Trophoblast cell (in vitro differentiated cells and primary cell): ENCODE measurements at regions not wholly inside any gene's neighbourhood (a gene's known extent, or its start where the extent isn't known, plus 50 kb on each side); places are given as distances from the start of the nearest gene placed in this dataset.

ENCODE experiments used
- DNase-seq, 2 donors: peaks; one replicate each; pipeline ENCODE4 v3.0.0-alpha.2; 2016
- H2AFZ ChIP-seq: 2 replicates; pipeline ENCODE4 v1.6.1; 2013; ENCODE audit warnings: low read length, moderate library complexity, mild to moderate bottlenecking; ENCODE audit not compliant: insufficient read depth, poor library complexity
- H2AK5ac ChIP-seq: 2 replicates; pipeline ENCODE4 v1.6.1; 2013; ENCODE audit warnings: mild to moderate bottlenecking, low read length
- H2BK120ac ChIP-seq: 2 replicates; pipeline ENCODE4 v1.6.1; 2013; ENCODE audit warnings: low read length, mild to moderate bottlenecking, moderate library complexity; ENCODE audit not compliant: insufficient read depth, poor library complexity
- H2BK12ac ChIP-seq: 2 replicates; pipeline ENCODE4 v1.6.1; 2013; ENCODE audit warnings: mild to moderate bottlenecking, low read length, moderate library complexity
- H2BK5ac ChIP-seq: 2 replicates; pipeline ENCODE4 v1.6.1; 2013; ENCODE audit warnings: low read length, low read depth, moderate library complexity, mild to moderate bottlenecking; ENCODE audit not compliant: poor library complexity
- H3K14ac ChIP-seq: 2 replicates; pipeline ENCODE4 v1.6.1; 2013; ENCODE audit warnings: mild to moderate bottlenecking, low read length
- H3K18ac ChIP-seq: 2 replicates; pipeline ENCODE4 v1.6.1; 2013; ENCODE audit warnings: mild to moderate bottlenecking, low read length
- H3K23ac ChIP-seq: 2 replicates; pipeline ENCODE4 v1.6.1; 2013; ENCODE audit warnings: low read length
- H3K27ac ChIP-seq: 2 replicates; pipeline ENCODE4 v1.5.1; 2013; ENCODE audit warnings: low read depth, mild to moderate bottlenecking, inconsistent platforms, low read length, moderate library complexity
- H3K27me3 ChIP-seq: 2 replicates; pipeline ENCODE4 v1.6.1; 2013; ENCODE audit warnings: inconsistent platforms, mild to moderate bottlenecking, low read length, moderate library complexity; ENCODE audit not compliant: insufficient read depth
- H3K36me3 ChIP-seq, 2 experiments: 1 replicate in 1 of 2; 2 replicates in 1 of 2; pipeline ENCODE4 v1.6.1; 2013; ENCODE audit warnings: low read length in 2 of 2, mild to moderate bottlenecking in 2 of 2, moderate library complexity in 1 of 2; ENCODE audit not compliant: insufficient read depth in 2 of 2, control insufficient read depth in 1 of 2
- H3K4ac ChIP-seq: 2 replicates; pipeline ENCODE4 v1.6.1; 2013; ENCODE audit warnings: low read depth, mild to moderate bottlenecking, low read length, moderate library complexity
- H3K4me1 ChIP-seq, 2 experiments: 1 replicate in 1 of 2; 2 replicates in 1 of 2; pipeline ENCODE4 v1.6.1; 2013; ENCODE audit warnings: low read length in 2 of 2, mild to moderate bottlenecking in 2 of 2, moderate library complexity in 1 of 2; ENCODE audit not compliant: insufficient read depth in 2 of 2, control insufficient read depth in 1 of 2
- H3K4me2 ChIP-seq: 2 replicates; pipeline ENCODE4 v1.6.1; 2013; ENCODE audit warnings: inconsistent platforms, mild to moderate bottlenecking, low read length, moderate library complexity
- H3K4me3 ChIP-seq: 2 replicates; pipeline ENCODE4 v1.5.1; 2013; ENCODE audit warnings: mild to moderate bottlenecking, low read depth, low read length, inconsistent platforms
- H3K79me1 ChIP-seq: one replicate; pipeline ENCODE4 v1.6.1; 2013; ENCODE audit warnings: low read length
- H3K79me2 ChIP-seq: 2 replicates; pipeline ENCODE4 v1.6.1; 2013; ENCODE audit warnings: low read length, mild to moderate bottlenecking; ENCODE audit not compliant: control insufficient read depth, insufficient read depth, poor library complexity
- H3K9ac ChIP-seq: 2 replicates; pipeline ENCODE4 v1.6.1; 2013; ENCODE audit warnings: mild to moderate bottlenecking, low read length
- H3K9me3 ChIP-seq: 2 replicates; pipeline ENCODE4 v1.6.1; 2013; ENCODE audit warnings: low read depth, mild to moderate bottlenecking, control low read depth, inconsistent platforms, low read length; ENCODE audit not compliant: insufficient read depth
- H4K12ac ChIP-seq: 2 replicates; pipeline ENCODE4 v1.6.1; 2013; ENCODE audit warnings: low read depth, mild to moderate bottlenecking, low read length, moderate library complexity
- H4K8ac ChIP-seq: 2 replicates; pipeline ENCODE4 v1.6.1; 2013; ENCODE audit warnings: low read depth, mild to moderate bottlenecking, low read length, moderate library complexity
- H4K91ac ChIP-seq: one replicate; pipeline ENCODE4 v1.6.1; 2013; ENCODE audit warnings: low read depth, mild to moderate bottlenecking, low read length, moderate library complexity
- WGBS: extraction: QIAGEN DNeasy Blood & Tissue Kit; methylation state at CpG from one replicate; pipeline ENCODE4 v1.1.7; 2013; ENCODE audit warnings: missing lambda C conversion rate; ENCODE audit not compliant: insufficient read length, insufficient coverage; ENCODE audit errors: extremely low coverage; 5-methylcytosine and 5-hydroxymethylcytosine counted together

DNA sequence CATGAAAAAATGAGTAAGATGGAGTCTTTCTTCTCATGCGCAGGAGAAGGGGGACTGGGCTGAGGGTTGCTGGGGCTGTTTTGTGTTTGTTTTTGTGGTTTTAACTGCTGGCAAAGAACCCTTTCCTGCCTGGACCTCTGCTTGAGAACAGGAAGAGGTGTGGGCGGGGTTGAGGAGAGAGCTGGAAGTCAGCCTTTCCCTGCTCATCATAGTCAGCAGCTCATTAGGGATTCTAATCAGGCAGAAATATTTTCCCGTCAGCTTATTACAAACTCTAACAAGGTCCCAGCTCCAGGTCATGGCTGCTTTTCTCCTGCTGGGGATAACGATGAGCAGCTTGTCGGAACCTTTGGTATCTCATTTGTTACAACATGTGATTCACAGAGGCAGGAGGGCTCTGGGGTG lies 185.0 kb upstream of the NRXN3 start:
- H3K79me1 ChIP-seq = no peaks in the 10 kb centered on the region
- no peak for DNase-seq

DNA sequence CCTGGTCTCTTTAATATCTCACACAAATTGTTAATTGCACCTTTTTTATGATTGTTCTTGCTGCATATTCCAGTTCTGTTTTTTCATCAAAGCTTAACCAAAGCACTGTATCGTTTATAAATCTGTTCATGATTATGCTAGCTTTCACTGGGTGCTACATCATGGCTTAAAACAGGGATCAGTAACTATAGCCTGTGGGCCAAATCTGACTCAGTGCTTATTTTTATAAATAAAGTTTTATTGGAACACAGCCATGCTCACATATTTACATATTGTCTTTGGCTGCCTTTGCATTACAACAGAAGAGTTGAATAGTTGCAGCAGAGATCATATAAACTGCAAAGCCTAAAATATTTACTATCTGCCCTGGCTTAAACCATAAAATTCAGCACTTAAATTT lies 183.4 kb upstream of the NRXN3 start:
- Histone ChIP-seq H3K14ac (no peak overlapping the region), H3K9me3 (no peaks in the 10 kb centered on the region), H3K27me3 (no peaks in the 10 kb centered on the region), H3K9ac (no peak overlapping the region), H4K91ac (no peak overlapping the region), H3K79me2 (no peaks in the 10 kb centered on the region), H2BK5ac (no peak overlapping the region), H4K8ac (no peak overlapping the region), H2AK5ac (no peak overlapping the region), H3K18ac (no peak overlapping the region), H2AFZ (no peak overlapping the region), H2BK12ac (no peak overlapping the region), H3K4ac (no peak overlapping the region), H3K4me2 (no peak overlapping the region), H3K36me3 (no peaks in the 10 kb centered on the region), H3K23ac (no peak overlapping the region), H4K12ac (no peak overlapping the region), H3K79me1 (no peaks in the 10 kb centered on the region), H3K27ac (no peak overlapping the region), H2BK120ac (no peak overlapping the region), H3K4me3 (no peak overlapping the region), H3K4me1 (no peaks in the 10 kb centered on the region)
- DNase-seq = no peak
- WGBS = no CpG with 5 or more reads among the region's 1 CpG

More for the DNA sequence above, 185.0 kb upstream of the NRXN3 start:
- Histone ChIP-seq H2AK5ac (no peak overlapping the region), H3K79me2 (no peaks in the 10 kb centered on the region), H3K27ac (no peak overlapping the region), H3K4ac (no peak overlapping the region), H2BK12ac (no peak overlapping the region), H3K23ac (no peak overlapping the region), H4K12ac (no peak overlapping the region), H3K9me3 (no peaks in the 10 kb centered on the region), H3K14ac (no peak overlapping the region), H2BK120ac (no peak overlapping the region), H3K27me3 (no peaks in the 10 kb centered on the region), H3K4me2 (no peak overlapping the region), H3K18ac (no peak overlapping the region), H4K8ac (no peak overlapping the region), H3K36me3 (no peaks in the 10 kb centered on the region), H4K91ac (no peak overlapping the region), H3K4me3 (no peak overlapping the region), H3K4me1 (peaks cover 0 to 6% of the 10 kb centered on the region in 2 experiments), H2BK5ac (no peak overlapping the region), H2AFZ (no peak overlapping the region), H3K9ac (no peak overlapping the region)
- no CpG with 5 or more reads among the region's 5 CpGs for WGBS

DNA sequence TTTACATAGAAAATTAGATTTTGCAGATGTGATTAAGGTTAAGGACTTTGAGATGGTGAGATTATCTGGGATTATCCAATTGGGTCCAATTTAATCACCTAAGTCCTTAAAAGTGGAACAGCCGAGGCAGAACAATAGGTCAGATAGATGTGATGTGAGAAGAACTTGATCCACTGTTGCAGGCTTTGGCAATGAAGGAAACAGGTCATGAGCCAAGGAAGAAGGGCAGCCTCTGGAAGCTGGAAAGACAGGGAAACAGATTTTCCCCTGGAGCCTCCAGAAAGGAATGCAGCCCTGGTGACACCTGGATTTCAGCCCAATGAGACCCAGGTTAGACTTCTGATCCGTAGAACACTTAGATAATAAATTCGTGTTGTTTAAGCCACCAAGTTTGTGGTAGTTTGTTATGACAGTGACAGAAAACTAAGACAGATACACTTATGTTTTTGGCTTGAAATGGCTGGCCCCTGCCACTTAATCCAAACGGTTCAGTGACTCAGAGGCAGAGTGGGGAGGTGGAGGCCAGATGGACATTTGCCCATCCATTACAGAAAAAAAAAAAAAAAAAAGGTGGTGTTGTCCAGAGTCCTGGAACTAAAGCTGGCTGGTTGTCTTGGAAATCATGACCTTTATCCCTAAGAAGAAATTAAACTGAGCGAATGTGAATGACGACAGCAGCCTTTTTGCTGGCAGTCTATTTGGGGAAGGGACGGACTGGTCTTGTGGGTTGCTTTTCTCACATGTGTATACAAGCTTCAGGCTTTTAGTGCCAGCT lies 181.9 kb upstream of the NRXN3 start:
- Histone ChIP-seq H3K79me1 (no peaks in the 10 kb centered on the region), H3K4me1 (no peaks in the 10 kb centered on the region), H2AFZ (no peak overlapping the region), H2AK5ac (no peak overlapping the region), H2BK12ac (no peak overlapping the region), H4K12ac (no peak overlapping the region), H3K4me2 (no peak overlapping the region), H4K91ac (no peak overlapping the region), H3K14ac (no peak overlapping the region), H2BK5ac (no peak overlapping the region), H3K9ac (no peak overlapping the region), H3K18ac (no peak overlapping the region), H3K27me3 (no peaks in the 10 kb centered on the region), H3K23ac (no peak overlapping the region), H3K27ac (no peak overlapping the region), H3K4ac (no peak overlapping the region), H3K9me3 (no peaks in the 10 kb centered on the region), H4K8ac (no peak overlapping the region), H2BK120ac (no peak overlapping the region), H3K79me2 (no peaks in the 10 kb centered on the region), H3K4me3 (no peak overlapping the region), H3K36me3 (no peaks in the 10 kb centered on the region)
- DNase-seq = no peak
- WGBS = no CpG with 5 or more reads among the region's 7 CpGs

DNA sequence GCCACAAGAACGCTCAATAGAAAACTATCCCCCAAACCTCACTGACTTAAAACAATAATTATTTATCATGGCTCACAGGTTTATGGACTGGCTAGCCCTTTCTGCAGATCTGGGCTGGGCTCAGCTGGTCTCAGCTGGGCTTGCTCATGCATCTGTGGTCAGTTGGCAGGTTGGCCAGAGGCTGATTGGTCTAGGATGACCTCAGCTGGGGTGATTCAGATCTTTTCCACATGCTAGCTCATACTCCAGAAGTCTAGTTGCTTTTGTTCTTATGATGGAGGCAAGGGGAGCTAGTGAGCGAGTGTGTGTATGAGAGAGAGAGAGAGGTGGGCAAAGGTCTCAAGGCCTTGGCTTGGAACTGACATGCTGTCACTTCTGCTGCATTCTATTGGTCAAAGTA lies 181.2 kb upstream of the NRXN3 start:
- H3K4me2 ChIP-seq = no peak overlapping the region
- no CpG with 5 or more reads among the region's 2 CpGs for WGBS
- H2AFZ ChIP-seq = no peak overlapping the region
- no peak overlapping the region for H3K27ac ChIP-seq
- H3K79me1 ChIP-seq = no peaks in the 10 kb centered on the region
- no peak overlapping the region for H3K18ac ChIP-seq
- no peak overlapping the region for H4K8ac ChIP-seq
- H3K36me3 ChIP-seq = no peaks in the 10 kb centered on the region
- no peak overlapping the region for H3K4me3 ChIP-seq
- H4K91ac ChIP-seq = no peak overlapping the region
- H3K14ac ChIP-seq = no peak overlapping the region
- no peak overlapping the region for H4K12ac ChIP-seq
- H3K9me3 ChIP-seq = no peaks in the 10 kb centered on the region
- no peaks in the 10 kb centered on the region for H3K4me1 ChIP-seq
- no peak overlapping the region for H2BK120ac ChIP-seq
- no peaks in the 10 kb centered on the region for H3K27me3 ChIP-seq
- no peak overlapping the region for H2BK12ac ChIP-seq
- no peak overlapping the region for H2AK5ac ChIP-seq
- DNase-seq = no peak
- H3K4ac ChIP-seq = no peak overlapping the region
- H3K9ac ChIP-seq = no peak overlapping the region
- H3K23ac ChIP-seq = no peak overlapping the region
- no peaks in the 10 kb centered on the region for H3K79me2 ChIP-seq
- no peak overlapping the region for H2BK5ac ChIP-seq
